GM23248 (cell line): ENCODE measurements at regions not wholly inside any gene's neighbourhood (a gene's known extent, or its start where the extent isn't known, plus 50 kb on each side); places are given as distances from the start of the nearest gene placed in this dataset.
A peak's percentile ranks its signal among the peaks of the same experiment; 100 is the strongest.

Source experiments
- DNase-seq: peaks from one replicate; pipeline ENCODE4 v3.0.0-alpha.2; 2015
- H2AFZ ChIP-seq: fragments of 200-600 bp; sonication (generic); 2 replicates; pipeline ENCODE4 v1.6.1; 2016; ENCODE audit warnings: antibody characterized with exemption
- H3F3A ChIP-seq: fragments of 200-600 bp; sonication (generic); 2 replicates; pipeline ENCODE4 v1.6.1; 2016; ENCODE audit warnings: mild to moderate bottlenecking, antibody characterized with exemption, mixed run types; ENCODE audit not compliant: insufficient read depth
- H3K27ac ChIP-seq: fragments of 200-600 bp; sonication (generic); 2 replicates; pipeline ENCODE4 v1.5.1; 2016; ENCODE audit warnings: mild to moderate bottlenecking
- H3K27me3 ChIP-seq: fragments of 200-600 bp; sonication (generic); replicated peaks from 2 replicates; pipeline ENCODE4 v1.6.1; 2016; ENCODE audit warnings: mild to moderate bottlenecking; ENCODE audit not compliant: insufficient read depth
- H3K36me3 ChIP-seq: fragments of 200-600 bp; sonication (generic); 2 replicates; pipeline ENCODE4 v1.6.1; 2016; ENCODE audit warnings: low read depth, mild to moderate bottlenecking
- H3K4me1 ChIP-seq: fragments of 200-600 bp; sonication (generic); 2 replicates; pipeline ENCODE4 v1.6.1; 2016; ENCODE audit warnings: mild to moderate bottlenecking; ENCODE audit not compliant: insufficient read depth
- H3K4me2 ChIP-seq: fragments of 200-600 bp; sonication (generic); one replicate; pipeline ENCODE4 v1.6.1; 2016; ENCODE audit warnings: mild to moderate bottlenecking; ENCODE audit not compliant: unreplicated experiment
- H3K4me3 ChIP-seq: fragments of 200-600 bp; sonication (generic); 2 replicates; pipeline ENCODE4 v1.5.1; 2016; ENCODE audit warnings: mild to moderate bottlenecking
- H3K79me2 ChIP-seq: fragments of 200-600 bp; sonication (generic); 2 replicates; pipeline ENCODE4 v1.6.1; 2016; ENCODE audit warnings: mild to moderate bottlenecking; ENCODE audit not compliant: insufficient read depth
- H3K9ac ChIP-seq: fragments of 200-600 bp; sonication (generic); 2 replicates; pipeline ENCODE4 v1.6.1; 2016; ENCODE audit warnings: mild to moderate bottlenecking
- H3K9me2 ChIP-seq: fragments of 200-600 bp; sonication (generic); 2 replicates; pipeline ENCODE4 v1.6.1; 2016; ENCODE audit warnings: mixed run types, mild to moderate bottlenecking, moderate library complexity; ENCODE audit not compliant: insufficient read depth
- H3K9me3 ChIP-seq: fragments of 200-600 bp; sonication (generic); one replicate; pipeline ENCODE4 v1.6.1; 2017; ENCODE audit warnings: low read depth
- H4K20me1 ChIP-seq: fragments of 200-600 bp; sonication (generic); 2 replicates; pipeline ENCODE4 v1.6.0; 2016; ENCODE audit not compliant: insufficient read depth
- EZH2 ChIP-seq: fragments of 200-600 bp; sonication (generic); IDR thresholded peaks from 2 replicates; pipeline ENCODE4 v1.6.1; 2018; ENCODE audit warnings: antibody characterized with exemption, mild to moderate bottlenecking; ENCODE audit not compliant: insufficient read depth, poor library complexity, severe bottlenecking
- EZH2phosphoT487 ChIP-seq: fragments of 200-600 bp; sonication (generic); IDR thresholded peaks from 2 replicates; pipeline ENCODE4 v1.6.1; 2018; ENCODE audit warnings: antibody characterized with exemption, moderate library complexity, mild to moderate bottlenecking, low read depth; ENCODE audit not compliant: insufficient read depth
- WGBS, 2 experiments: methylation state at CpG; one replicate each; pipeline ENCODE4 v1.1.6; 2015 to 2017; ENCODE audit warnings: low lambda C conversion rate in 2 of 2, low coverage in 1 of 2; ENCODE audit errors: missing lambda C conversion rate in 2 of 2; 5-methylcytosine and 5-hydroxymethylcytosine counted together
- in situ Hi-C: fragments of 300-500 bp; cut with MboI; formaldehyde crosslinking; loops from 2 replicates; pipeline ENCODE4 v1.15.0; 2020

GRCh38 chr1:203404546-203404945 lies 53.6 kb upstream of the FMOD start:
- no peaks in the 10 kb centered on the region for H3K9me3 ChIP-seq
- no peaks in the 10 kb centered on the region for H3K27me3 ChIP-seq
- H4K20me1 ChIP-seq: no peaks in the 10 kb centered on the region
- no peak overlapping the region for H3K27ac ChIP-seq
- TF ChIP-seq EZH2phosphoT487 (no peak), EZH2 (no peak)
- no peaks in the 10 kb centered on the region for H3K79me2 ChIP-seq
- H3K9me2 ChIP-seq: no peaks in the 10 kb centered on the region
- in situ Hi-C loops: no loop called here
- no peak for DNase-seq
- H3K4me3 ChIP-seq: no peak overlapping the region
- WGBS, 2 experiments: 93 to 94% methylated on average over 3 of the region's 3 CpGs
- no peak overlapping the region for H3K9ac ChIP-seq
- H3F3A ChIP-seq: peaks cover 17% of the 10 kb centered on the region
- H3K4me1 ChIP-seq: peaks cover 32% of the 10 kb centered on the region
- no peak overlapping the region for H3K4me2 ChIP-seq
- no peaks in the 10 kb centered on the region for H3K36me3 ChIP-seq
- H2AFZ ChIP-seq: no peak overlapping the region

DNA sequence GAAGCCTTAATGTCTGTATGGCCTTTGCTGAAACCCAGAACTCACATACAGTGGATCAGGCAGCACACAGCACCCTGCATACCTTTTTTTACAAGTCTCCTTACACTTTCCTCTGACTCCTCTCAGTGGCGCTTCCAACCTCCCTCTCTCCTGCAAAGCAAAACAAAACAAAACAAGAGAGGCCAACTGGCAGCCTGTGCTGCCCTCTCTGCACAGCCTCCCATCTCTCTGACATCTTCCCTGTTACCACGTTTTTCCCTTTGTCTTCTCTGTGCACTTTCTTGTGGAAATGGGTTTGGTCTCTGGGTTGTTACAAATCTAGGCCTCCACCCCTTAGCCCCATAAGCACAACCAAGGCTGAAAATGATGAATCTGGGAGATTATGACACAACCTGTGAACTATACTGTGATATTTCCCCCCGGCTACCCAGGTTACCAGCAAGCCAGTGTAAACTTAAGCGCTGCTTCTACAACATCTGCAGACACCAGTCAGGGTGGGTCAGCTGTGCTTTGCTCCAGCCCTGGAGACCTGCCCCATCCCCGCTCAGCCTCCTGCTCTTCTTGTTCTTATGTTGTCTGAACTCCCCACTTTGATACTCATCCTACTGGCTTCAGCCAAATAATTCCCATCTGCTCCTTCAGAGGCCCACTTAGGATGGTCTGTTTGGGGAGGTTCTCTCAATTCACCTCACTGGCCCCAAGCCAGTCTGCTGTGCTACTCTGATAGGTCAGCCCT lies 54.9 kb upstream of the FMOD start:
- Histone ChIP-seq H2AFZ (0 out of 2 replicates have a peak overlapping the region, but pooled peaks have one; percentile 50), H3K4me3 (no peak overlapping the region)

GRCh38 chr1:203406446-203407045 lies 55.6 kb upstream of the FMOD start:
- WGBS, 2 experiments: 25 to 34% methylated on average over 6 to 7 of the region's 7 CpGs
- peak overlapping the region; percentile 20 for H3K4me2 ChIP-seq
- peak; percentile 40 for DNase-seq
- H2AFZ ChIP-seq: peak overlapping the region; percentile 50; the same call in 1 of the 2 replicates
- no peaks in the 10 kb centered on the region for H3K9me2 ChIP-seq
- no peak overlapping the region for H3K9ac ChIP-seq
- H3K36me3 ChIP-seq: no peaks in the 10 kb centered on the region
- no peak overlapping the region for H3K4me3 ChIP-seq
- no peaks in the 10 kb centered on the region for H3K9me3 ChIP-seq
- peaks cover 32% of the 10 kb centered on the region for H3K4me1 ChIP-seq
- no peaks in the 10 kb centered on the region for H3K27me3 ChIP-seq
- no peaks in the 10 kb centered on the region for H3K79me2 ChIP-seq
- in situ Hi-C loops: no loop called here
- peaks cover 17% of the 10 kb centered on the region for H3F3A ChIP-seq
- H4K20me1 ChIP-seq: no peaks in the 10 kb centered on the region
- H3K27ac ChIP-seq: no peak overlapping the region
- no peak for TF ChIP-seq EZH2
- no peak for TF ChIP-seq EZH2phosphoT487

More for the DNA sequence above, 54.9 kb upstream of the FMOD start:
- no peaks in the 10 kb centered on the region for H3K27me3 ChIP-seq
- TF ChIP-seq EZH2 (no peak), EZH2phosphoT487 (no peak)
- H3K9me3 ChIP-seq: no peaks in the 10 kb centered on the region
- H3K4me2 ChIP-seq: no peak overlapping the region
- H4K20me1 ChIP-seq: no peaks in the 10 kb centered on the region
- in situ Hi-C loops: no loop called here
- 45 to 46% methylated on average over 5 of the region's 5 CpGs for WGBS, 2 experiments
- no peak overlapping the region for H3K27ac ChIP-seq
- peaks cover 17% of the 10 kb centered on the region for H3F3A ChIP-seq
- peak; percentile 14 for DNase-seq
- no peak overlapping the region for H3K9ac ChIP-seq
- no peaks in the 10 kb centered on the region for H3K9me2 ChIP-seq
- no peaks in the 10 kb centered on the region for H3K36me3 ChIP-seq
- peaks cover 32% of the 10 kb centered on the region for H3K4me1 ChIP-seq
- no peaks in the 10 kb centered on the region for H3K79me2 ChIP-seq

DNA sequence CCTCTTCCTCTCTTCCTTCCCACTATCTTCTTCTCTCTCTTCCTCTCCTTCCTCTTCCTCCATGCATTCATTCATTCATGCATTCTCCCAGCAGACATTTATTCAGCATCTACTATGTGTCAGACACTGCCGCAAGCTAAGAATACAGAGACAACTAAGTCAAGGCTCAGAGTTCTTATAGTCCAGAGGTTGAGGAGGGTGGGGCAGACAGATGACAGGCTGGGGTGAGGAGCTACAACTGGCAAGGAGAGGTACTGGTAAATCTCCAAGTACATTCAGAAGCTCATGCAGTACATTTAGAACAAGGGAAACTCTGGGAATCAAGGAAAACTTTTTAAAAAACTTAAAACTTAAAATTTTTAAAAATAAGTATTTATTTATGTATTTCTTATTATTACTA lies 56.4 kb upstream of the FMOD start:
- no peaks in the 10 kb centered on the region for H3K79me2 ChIP-seq
- DNase-seq: peak; percentile 35

More for the DNA sequence above, 56.4 kb upstream of the FMOD start:
- Histone ChIP-seq H3K4me1 (peaks cover 27% of the 10 kb centered on the region), H3K9me2 (no peaks in the 10 kb centered on the region), H4K20me1 (no peaks in the 10 kb centered on the region), H3K27ac (no peak overlapping the region), H2AFZ (peak overlapping the region; percentile 50; the same call in 1 of the 2 replicates), H3K36me3 (no peaks in the 10 kb centered on the region), H3K4me2 (no peak overlapping the region), H3K4me3 (no peak overlapping the region), H3F3A (peaks cover 10% of the 10 kb centered on the region), H3K9me3 (no peaks in the 10 kb centered on the region), H3K27me3 (no peaks in the 10 kb centered on the region), H3K9ac (no peak overlapping the region)
- TF ChIP-seq EZH2: no peak
- TF ChIP-seq EZH2phosphoT487: no peak
- in situ Hi-C loops: no loop called here
- 74 to 81% methylated on average over 1 of the region's 1 CpG for WGBS, 2 experiments
